Amygdala (tissue), 56 donors: ENCODE measurements at regions not wholly inside any gene's neighbourhood (a gene's known extent, or its start where the extent isn't known, plus 50 kb on each side); places are given as distances from the start of the nearest gene placed in this dataset.
"Not testable (repeated sequence)": the region's sequence is repeated elsewhere in the genome, so short reads cannot be mapped to it uniquely, and the experiment has no call there.

Experiments
- DNase-seq, 56 donors: peaks; one replicate each; lab custom pipeline; 2025; lab: John Stamatoyannopoulos, UW

DNA sequence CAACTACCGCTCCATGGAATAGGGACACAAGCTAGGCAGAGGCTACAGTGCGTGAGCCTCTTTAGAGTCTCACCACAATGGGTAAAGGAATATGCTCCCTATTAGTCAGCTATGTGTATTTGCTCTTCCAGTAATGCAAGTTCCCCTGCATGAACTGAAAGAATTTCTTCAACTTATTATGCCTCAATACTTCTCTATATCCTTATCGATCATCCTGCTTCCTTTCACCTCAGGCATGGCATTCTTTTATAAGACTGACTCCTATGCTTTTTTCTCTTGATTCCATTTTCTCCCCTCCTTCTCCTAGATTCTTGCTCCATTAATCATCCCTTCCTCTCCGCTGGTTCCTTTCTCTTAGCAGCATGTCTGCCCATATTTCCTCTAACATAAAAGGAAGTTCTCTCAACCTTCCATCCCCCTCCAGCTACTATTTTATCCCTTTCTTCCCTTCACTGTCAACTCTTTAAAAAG is 94.5 kb upstream of the CPM start:
- DNase-seq, result no peak

DNA sequence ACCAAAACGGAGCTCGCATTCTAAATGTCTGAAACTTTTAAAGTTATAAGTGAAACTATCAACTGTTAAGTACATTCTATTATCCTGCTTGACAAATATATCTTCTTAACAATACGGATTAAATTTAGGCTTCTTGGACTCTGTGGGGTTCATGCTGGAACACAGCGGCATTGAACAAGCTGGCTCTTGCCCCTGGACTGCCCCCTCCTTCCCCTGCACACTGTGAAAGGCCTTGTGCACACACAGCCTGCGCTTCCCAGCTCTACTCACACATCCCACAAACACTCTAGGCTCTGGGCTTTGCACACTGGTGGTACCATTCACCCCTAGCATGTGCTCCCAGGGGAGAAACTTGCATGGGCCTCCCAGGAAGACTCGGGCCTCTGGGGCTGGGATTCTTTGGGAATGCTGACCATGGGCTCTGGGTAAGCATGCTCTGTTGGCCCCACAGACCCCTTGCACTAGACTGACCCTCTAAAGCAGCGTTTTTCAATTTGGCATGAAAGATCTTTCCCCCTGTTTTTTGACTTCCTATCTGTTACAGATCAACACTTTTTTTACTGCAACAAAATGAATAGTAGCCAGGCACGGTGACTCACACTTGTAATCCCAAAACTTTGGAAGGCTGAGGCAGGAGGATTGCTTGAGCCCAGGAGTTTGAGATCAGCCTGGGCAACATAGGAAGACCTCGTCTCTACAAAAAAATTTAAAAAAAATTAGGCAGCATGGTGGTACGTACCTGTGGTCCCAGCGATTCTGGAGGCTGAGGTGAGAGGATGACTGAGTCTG is 96.2 kb upstream of the CPM start:
- no peak for DNase-seq

DNA sequence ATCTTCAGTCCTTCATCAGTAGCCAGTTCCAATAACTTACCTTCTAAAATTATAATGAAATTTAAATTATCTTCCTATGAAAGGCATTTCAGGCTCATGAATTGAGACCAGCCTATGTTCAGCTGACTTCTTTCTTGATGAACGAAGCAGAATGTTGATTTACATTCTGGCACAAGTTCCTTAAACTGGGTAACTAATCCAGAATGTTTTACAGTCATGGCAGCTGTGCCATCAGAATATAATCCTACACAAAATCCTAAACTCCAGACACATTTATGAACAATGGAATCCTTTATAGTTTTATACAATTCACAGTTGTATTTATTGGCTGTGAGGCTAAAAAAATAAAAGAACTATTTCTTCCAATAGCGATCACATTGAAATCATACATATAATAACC is 97.3 kb upstream of the CPM start:
- DNase-seq, result no peak

DNA sequence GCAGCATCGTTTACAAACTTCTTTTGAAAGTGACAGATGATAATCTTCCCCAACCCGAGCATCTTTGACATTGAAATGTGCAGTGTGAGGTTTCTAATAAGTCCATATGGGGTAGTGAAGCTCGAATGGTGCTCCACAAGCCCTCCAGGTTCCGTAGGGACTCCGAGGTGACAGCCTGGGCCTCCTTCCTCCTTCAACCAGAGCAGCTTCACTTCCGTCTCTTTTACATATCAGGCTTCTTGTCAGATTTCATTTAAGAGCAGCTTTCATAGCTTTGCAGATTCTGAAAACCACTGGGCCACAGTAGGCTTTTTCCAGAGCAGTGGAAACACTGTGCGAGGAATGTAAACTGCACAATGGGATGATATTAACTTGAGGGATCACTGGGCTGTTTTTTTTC is 103.6 kb upstream of the CPM start:
- no peak for DNase-seq

GRCh38 chr12:69036999-69037398 is 104.0 kb upstream of the CPM start:
- no peak for DNase-seq

GRCh38 chr12:69039911-69040310 is 106.9 kb upstream of the CPM start:
- no peak for DNase-seq

- no peak for DNase-seq
Observed at GRCh38 chr12:69042557-69042956, 109.6 kb upstream of the CPM start.

- DNase-seq, result no peak
Observed at GRCh38 chr12:69042970-69043369, 110.0 kb upstream of the CPM start.

- DNase-seq, result no peak
Observed at GRCh38 chr12:69044887-69045286, 111.9 kb upstream of the CPM start.

DNA sequence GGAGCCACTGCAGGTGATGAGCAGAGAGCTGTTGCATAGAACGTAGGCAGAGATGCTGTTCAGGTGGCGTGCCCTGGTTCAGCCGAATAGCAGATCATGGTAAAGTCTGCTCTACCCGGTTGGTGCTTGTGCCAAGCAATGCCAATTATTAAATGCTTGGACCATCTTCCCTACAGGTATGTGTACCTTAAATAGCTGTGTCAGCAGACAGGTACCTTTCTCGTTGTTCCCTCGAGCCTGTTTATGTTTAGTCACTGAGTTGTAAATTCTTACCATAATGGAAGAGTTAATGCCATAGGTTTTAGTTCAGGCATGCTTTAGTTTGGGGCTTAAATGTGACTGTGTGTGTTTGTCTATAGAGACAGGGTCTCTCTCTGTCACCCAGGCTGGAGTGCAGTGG is 112.5 kb upstream of the CPM start:
- no peak for DNase-seq

GRCh38 chr12:69046363-69046762 is 113.4 kb upstream of the CPM start:
- no peak for DNase-seq

DNA sequence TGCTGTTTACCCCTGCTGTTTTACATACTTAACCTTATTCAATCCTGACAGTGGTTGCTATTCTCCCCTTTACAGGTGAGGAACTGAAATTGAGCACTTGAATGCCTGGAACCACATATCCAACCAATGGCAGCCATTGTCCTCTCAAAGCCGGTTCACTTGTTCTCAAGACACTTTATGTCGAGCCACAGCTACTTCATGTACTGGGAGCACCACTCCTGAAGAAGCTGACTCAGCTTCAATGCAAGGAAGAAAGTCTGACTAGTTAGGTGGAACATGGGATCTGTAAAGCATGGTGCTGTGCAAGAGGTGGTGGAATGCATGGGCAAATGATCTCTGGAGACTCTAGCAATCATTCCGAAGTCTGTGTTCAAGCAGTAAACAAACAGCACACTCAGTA is 113.9 kb upstream of the CPM start:
- DNase-seq, result no peak

DNA sequence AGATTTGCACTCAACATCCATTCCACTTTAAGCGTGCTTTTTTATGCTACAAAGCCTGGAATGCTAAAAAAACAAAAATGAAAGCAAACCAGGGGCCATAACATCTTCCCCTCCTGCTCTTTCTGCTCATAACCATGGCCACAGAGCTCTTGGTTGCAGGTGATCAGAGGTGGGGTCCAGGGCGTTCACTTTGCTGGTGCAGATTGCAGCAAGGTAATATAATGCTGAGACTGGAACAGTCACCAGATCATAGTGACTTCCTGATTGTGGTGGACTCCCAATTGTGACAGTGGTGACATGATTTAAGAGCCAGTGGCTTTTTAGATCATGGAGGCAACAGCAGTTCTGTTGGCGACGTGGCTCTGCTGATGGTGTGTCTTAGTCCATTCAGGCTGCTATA is 115.0 kb upstream of the CPM start:
- DNase-seq, result no peak

GRCh38 chr12:69049855-69050254 is 116.9 kb upstream of the CPM start:
- not testable (repeated sequence) for DNase-seq

GRCh38 chr12:69052613-69053408 is 119.8 kb upstream of the CPM start:
- no peak for DNase-seq

DNA sequence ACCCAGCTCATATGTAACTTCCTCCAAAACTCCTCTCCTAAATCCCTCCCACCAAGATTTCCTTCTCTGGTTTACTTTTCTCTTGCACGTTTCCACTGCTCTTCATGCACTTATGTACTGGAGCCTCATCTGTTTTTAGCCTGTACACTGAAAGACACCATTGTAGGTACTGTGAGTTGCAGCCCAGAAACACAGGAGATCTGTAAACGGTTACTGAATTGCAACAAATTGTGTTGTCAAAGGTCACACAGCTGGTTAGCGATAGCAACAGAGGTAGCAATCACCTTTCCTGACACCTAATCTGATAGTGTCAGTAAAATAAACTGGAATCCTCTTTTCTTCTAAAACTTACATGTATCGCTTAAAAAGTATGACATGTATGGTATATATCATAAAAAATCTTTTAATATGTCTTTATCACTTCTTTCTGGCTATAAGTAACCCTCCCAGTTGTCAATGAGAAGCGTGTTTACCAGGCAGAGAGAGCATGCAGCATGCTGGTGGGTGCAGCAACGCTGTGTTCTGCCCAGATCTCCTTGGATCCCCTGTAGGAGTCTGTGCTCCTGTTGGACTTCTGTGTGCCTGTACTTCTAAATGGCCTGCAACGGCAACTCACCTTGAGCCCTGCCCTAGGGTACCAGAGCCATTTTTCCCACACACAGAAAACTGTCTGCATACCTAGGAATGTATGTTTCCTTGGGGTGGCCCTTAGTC is 121.5 kb upstream of the CPM start:
- DNase-seq, result no peak

GRCh38 chr12:69055280-69055679 is 122.3 kb upstream of the CPM start:
- no peak for DNase-seq

DNA sequence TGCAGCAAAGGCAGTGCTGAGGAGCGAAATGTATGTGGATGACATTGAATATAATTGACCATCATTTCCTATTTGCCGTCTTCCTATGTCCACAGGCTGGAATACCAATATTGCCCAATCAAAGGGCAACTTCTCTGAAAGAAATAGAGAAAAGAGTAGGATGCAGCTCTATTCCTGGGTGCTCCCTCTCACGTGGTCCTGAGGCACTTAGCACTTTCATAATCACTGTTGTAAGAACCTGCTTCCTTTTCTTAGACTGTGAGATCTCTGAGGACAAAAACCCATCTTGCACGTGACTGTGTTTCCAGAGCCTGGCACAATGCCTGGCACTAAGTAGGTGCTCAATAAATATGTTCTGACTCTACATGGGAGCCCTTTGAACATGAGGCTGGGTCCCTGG is 122.7 kb upstream of the CPM start:
- no peak for DNase-seq

DNA sequence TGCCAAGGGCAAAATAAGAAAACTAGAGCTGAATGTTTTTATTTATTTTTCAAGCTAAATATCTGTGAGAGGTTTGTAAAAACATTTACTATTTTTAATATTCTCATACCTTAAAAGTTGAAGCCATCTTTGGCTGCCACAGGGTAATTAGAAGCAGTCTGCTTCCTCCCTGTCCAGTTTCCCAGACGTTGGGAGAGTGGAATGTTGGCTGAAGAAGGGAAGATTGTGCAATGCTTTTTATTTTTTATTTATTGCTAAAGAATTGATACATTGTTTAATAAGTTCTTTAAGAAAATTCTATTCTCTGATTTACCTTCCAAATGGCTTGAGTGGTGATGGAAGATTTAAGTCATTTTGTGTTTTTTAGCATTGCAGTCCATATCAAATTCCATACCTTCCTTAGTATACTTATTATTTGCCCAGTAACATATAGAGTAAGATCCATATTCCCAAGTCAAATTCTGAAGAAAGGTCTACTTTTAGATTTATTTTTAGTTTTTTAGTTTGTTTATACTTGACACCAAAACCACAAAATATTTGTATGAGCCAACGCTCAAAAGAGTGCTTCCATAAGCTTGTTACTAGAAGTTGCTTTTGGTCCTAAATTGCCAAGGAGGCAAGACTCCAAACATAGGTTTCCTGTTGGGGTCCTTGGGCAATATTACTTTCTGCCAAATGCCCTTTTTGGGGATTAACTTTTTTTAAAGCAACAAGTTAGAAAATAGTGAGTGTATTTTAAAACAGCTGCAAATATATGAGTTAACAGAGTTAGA is 124.0 kb upstream of the CPM start:
- DNase-seq, result no peak

- DNase-seq, result no peak
Observed at GRCh38 chr12:69057742-69058141, 124.8 kb upstream of the CPM start.
